ENCODE measurements at regions not wholly inside any gene's neighbourhood (a gene's known extent, or its start where the extent isn't known, plus 50 kb on each side); places are given as distances from the start of the nearest gene placed in this dataset.
"Not testable (repeated sequence)": the region's sequence is repeated elsewhere in the genome, so short reads cannot be mapped to it uniquely, and the experiment has no call there.

- DNase-seq (ENCODE audit: low read depth in 2 of 2): not testable (repeated sequence)
Observed at GRCh38 chr7:76851617-76852016, 180.5 kb downstream of the SPDYE17 start.

DNA sequence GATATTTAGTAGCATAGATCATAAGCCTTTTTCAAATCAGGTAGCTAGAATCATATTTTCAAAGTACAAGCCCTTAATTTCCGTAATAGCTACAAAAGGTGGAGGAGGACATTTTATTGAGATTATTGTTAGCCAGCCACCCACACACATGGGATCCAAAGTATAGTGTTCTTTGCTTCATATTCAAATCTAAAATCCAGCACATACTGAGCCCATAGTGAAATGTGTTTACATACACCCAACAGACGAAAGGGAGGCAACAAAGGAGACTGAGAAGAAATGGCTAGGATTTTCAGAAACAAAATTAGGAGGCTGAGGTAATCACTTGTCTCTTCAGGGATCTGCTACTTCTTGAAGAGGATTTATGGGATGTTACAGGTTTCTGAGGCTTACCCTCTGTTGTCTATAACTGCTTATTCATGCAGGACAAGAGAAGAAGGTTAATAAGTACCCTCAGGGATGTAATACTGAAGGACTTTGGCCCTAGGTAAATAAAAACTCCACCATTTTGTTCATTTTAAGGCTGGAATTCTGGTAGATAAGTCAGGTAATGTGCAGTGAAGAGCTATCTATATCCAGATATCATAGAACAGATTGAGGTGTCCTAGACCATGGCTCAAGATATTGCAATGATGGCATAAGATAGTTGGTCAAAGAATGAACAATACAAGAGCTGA, 182.1 kb downstream of the SPDYE17 start:
- not testable (repeated sequence) for DNase-seq (ENCODE audit: low read depth in 2 of 2)

DNA sequence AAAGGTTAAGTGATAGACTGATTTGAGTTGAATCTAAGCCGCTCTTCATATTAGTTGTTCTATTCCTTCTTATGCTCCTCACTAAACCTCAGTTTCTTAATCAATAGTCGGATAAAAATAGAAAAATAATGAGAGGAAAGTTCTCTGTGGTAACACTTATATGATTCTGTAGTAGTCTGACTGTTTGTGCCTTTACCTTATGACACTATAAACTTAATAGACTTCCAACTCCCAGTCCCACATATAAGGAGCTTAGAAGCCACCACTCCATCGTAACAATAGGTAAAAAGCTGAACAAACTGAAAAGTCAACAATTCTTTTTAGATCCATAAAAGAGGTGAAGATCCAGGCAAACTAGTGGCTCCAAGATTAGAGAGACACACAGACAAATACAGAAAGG, 192.3 kb downstream of the SPDYE17 start:
- not testable (repeated sequence) for DNase-seq (ENCODE audit: low read depth in 2 of 2)

DNA sequence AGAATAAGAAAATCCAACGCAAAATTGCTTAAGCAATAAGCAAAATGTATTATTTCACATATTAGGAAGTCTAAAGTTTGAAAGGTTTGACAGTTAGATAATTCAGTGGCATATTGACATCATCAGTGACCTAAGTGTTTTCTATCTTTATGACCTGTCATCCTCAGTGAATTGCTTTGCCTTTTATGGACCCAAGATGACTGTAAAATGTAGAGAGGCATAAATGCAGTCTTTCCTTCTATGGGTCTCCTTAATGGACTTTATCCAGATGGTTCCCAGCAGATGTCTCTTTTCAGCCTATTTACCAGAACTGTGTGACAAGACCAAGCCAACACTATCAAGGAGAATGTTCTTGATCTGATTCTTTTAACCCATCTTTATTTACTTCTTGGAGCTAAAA, 192.9 kb downstream of the SPDYE17 start:
- not testable (repeated sequence) for DNase-seq (ENCODE audit: low read depth in 2 of 2)

DNA sequence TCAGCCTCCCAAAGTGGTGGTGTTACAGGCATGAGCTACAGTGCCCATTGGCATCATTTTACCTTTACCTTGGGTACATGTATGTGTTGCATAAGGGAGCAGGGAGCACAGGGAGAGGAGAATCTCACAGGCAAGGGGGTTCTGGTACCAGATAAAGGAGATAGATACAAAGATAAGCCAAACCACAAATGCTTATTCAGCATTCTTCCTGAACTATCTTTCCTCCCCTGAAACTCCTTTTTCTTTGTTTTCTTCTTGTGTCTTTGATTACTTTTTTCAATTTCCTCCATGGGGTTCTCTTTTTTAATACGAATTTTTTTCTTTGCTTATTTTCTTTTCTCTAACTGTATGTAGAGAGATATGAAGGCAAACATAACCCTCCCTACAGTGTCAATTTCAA, 193.8 kb downstream of the SPDYE17 start:
- not testable (repeated sequence) for DNase-seq (ENCODE audit: low read depth in 2 of 2)

GRCh38 chr7:76829233-76829632, 202.2 kb upstream of the POMZP3 start:
- not testable (repeated sequence) for DNase-seq (ENCODE audit: low read depth in 2 of 2)

GRCh38 chr7:76826181-76826580, 199.1 kb upstream of the POMZP3 start:
- DNase-seq (ENCODE audit: low read depth in 2 of 2): not testable (repeated sequence)

DNA sequence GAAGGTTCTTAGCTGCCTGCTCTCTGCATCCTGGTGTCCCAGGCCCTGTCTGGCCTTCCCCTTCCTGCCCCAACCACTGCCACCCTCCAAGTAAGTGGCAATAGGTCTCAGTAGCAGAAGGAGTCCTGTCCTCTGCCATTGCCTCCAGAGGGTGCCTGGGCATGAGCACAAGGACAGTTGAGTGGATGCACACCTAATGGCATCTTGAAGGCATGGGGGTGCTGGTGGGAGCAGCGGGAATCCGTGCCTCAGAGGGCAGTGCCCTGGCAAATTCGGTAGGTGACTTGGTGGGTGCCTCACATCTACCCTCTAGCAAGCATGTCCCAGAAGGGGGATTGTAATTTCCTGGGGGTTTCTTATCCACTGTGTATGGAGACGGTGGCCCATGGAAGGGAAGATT, 182.8 kb upstream of the POMZP3 start:
- DNase-seq (ENCODE audit: low read depth in 2 of 2): not testable (repeated sequence)

DNA sequence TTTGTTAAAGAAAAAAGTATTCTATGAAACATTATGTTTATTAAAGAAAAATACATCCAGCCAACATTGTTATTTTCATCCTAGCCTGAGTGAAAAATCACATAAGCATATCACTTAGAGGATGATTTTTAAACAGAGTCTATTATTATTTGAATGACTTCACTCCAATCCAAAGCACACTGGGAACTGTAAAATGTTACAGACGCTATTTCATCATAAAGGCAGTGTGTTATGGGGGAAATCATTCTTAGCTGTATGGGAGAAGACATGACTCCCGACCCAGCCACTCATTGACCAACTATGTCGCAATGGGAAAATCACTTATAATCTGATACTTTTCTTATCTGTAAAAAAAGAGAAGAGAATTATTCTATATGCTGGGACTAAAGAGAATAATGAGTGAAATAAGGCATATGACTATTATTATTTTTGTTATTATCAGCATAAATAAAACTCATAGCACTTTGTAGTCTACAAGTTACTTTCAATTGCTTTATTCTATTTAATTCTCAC, 180.6 kb upstream of the POMZP3 start:
- not testable (repeated sequence) for DNase-seq (ENCODE audit: low read depth in 2 of 2)

DNA sequence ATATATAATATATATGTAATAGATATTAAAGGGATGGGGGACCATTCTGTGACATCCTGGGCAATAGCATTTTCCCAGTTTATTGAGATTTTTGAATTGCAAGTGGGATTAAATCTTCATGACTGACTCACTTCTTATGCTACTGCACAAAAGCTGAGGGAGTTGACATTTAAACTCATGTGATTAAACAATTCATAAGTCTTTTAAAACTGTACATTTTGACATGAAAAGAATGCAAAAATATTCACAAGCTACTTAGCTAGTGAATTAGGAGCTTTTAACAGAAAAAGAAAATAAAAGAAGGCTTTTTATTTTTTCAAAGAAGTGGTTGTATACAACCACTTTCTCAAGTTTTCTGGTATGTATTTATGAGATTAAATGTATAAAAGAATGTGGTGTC, 179.4 kb upstream of the POMZP3 start:
- DNase-seq (ENCODE audit: low read depth in 2 of 2): not testable (repeated sequence)

DNA sequence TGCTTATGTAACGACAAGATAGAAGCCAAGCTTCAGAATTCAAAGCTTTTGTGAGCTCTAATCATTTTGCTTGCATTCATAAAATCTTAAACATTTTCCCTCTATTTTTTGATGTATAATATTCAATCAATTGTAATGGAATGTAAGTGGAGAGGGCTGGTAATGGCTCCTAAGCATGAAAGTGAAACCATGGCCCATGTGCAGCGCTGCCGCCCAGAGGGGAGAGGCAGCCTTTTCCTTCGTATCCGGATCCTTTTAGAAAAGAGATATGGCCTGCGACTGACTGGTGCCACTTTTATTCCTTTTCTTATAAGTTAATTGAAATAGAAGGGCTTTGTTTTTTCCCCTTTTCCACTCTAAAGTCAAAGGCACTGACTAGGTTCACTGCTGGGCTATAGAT, 178.9 kb upstream of the POMZP3 start:
- not testable (repeated sequence) for DNase-seq (ENCODE audit: low read depth in 2 of 2)

GRCh38 chr7:76805262-76805661, 178.2 kb upstream of the POMZP3 start:
- DNase-seq (ENCODE audit: low read depth in 2 of 2): not testable (repeated sequence)

DNA sequence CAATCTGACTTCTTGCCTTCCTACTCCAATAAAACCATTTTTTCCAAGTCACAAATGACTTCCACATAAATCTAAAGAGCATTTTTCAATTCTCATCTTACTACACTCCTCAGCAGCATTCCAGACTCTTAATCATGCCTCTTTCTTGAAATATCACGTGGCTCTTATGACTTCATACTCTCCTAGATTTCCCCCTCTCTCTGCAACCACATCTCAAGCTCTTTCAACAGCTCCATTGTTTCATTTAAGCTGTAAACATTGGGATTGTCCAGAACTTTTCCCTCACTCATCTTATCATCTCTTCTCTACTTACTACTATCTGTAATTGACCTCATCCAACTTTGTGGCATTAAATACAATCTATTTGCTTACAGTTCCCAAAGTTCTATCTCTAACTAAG, 170.6 kb upstream of the POMZP3 start:
- DNase-seq (ENCODE audit: low read depth in 2 of 2): not testable (repeated sequence)

GRCh38 chr7:76780693-76781092, 153.6 kb upstream of the POMZP3 start:
- not testable (repeated sequence) for DNase-seq (ENCODE audit: low read depth in 2 of 2)

DNA sequence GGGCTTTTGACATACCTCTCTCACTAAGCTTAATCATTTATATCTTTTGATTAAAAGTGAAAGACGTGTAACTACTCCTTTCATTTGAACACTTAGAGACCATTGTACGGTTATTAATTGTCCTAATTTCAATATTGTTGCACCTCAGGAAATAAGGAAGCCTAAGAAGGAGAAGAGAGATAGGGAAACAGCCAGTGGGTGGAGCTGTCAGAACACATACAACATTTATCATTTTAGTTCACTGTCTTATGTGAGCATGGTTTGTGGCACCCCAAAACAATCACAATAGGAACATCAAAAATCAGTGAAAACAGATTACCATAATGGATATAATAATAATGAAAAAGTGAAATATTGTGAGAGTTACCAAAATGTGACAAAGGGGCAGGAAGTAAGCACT, 147.2 kb upstream of the POMZP3 start:
- DNase-seq (ENCODE audit: low read depth in 2 of 2): not testable (repeated sequence)

- DNase-seq (ENCODE audit: low read depth in 2 of 2): not testable (repeated sequence)
Observed at GRCh38 chr7:76771980-76772379, 144.9 kb upstream of the POMZP3 start.

DNA sequence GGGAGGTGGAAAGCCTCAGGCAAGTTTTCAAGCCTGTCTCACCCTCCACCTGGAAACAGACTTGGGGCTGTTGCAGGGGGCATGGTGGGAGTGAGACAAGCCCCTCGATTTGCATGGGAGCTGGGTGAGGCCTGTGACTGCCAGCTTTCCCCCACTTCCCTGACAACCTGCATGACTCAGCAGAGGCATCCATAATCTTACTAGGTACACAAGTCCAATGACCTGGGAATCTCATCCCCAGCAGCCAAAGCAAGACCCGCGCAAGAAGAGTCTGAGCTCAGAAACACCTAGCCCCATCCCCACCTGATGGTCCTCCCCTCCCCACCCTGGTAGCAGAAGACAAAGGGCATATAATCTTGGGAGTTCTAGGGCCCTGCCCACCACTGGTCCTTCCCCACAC, 136.9 kb upstream of the POMZP3 start:
- not testable (repeated sequence) for DNase-seq (ENCODE audit: low read depth in 2 of 2)

DNA sequence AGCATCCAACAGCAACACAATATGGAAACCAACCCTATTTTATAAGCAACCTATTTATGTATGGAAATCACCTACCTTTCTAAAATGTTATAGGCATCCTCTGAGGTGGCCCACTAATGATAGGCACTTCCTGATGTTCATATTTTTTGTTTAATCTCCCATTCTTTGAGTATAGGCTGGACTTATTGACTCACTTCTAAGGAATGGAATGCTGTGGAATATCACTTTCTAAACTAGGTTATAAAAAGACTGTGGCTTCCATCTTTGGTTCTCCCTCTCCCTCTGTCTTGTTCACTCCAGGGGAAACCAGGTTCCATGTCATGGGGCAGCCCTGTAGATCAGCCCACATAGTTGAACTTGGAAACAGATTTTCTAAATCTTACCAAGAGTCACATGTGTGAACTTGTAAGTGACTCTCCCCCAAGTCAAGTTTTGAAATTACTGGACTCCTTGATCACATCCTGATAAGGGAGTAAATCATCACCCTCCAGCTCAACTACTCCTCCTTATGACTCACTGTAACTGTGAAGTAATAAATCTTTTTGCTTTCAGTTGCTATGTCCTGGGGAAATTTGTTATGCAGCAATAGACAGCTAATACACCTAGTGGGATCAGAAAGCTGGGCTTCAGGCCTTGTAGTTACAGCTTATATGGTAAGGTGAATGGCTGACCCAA, 133.6 kb upstream of the POMZP3 start:
- not testable (repeated sequence) for DNase-seq (ENCODE audit: low read depth in 2 of 2)

GRCh38 chr7:76739538-76739937, 112.5 kb upstream of the POMZP3 start:
- not testable (repeated sequence) for DNase-seq (ENCODE audit: low read depth in 2 of 2)

- DNase-seq (ENCODE audit: low read depth in 2 of 2): not testable (repeated sequence)
Observed at GRCh38 chr7:76736724-76737123, 109.6 kb upstream of the POMZP3 start.

DNA sequence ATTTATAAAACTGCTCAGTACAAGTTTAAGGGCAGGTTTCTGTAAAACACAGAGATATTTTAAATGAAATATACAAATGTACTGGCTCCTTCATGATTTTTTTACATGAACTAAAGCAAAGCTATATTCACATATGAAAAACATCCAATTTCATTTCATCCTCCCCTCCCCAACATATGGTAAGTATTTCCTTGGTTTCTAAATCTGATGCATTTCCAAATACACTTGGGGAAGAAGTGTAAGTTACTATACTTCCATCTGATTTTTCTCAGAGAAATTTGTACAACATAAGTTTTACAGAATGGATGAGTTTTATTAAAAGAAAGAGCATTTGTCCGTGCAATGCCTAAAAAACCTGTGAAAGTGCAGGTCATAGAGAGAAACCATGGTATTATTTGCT, 109.0 kb upstream of the POMZP3 start:
- not testable (repeated sequence) for DNase-seq (ENCODE audit: low read depth in 2 of 2)

DNA sequence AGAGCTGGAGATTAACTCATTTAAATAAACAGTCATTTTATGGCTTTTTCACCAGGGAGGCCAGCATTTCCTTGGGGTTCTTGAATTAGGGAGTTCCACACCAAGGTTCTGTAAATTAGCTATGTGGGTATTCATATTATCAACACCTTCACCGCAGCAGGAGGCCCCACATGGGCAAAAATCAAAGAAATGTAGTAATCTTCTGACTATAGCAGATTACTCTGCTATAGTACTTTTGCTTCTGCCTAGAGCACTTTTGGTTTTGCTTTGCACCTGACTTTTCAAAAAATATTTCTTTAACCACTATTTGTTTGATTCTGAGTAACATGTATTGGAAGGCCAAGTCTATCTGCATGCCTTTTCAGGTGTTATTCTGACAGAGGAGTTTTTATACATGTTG, 108.6 kb upstream of the POMZP3 start:
- not testable (repeated sequence) for DNase-seq (ENCODE audit: low read depth in 2 of 2)

- DNase-seq (ENCODE audit: low read depth in 2 of 2): not testable (repeated sequence)
Observed at GRCh38 chr7:76728571-76728974, 101.5 kb upstream of the POMZP3 start.
